ENCODE measurements at regions not wholly inside any gene's neighbourhood (a gene's known extent, or its start where the extent isn't known, plus 50 kb on each side); places are given as distances from the start of the nearest gene placed in this dataset.

GRCh38 chr7:96548664-96549063 lies 161.0 kb downstream of the SEM1 start:
- Histone ChIP-seq H3K4me1 (peaks cover 6% of the 10 kb centered on the region), H3K9me3 (no peaks in the 10 kb centered on the region), H3K27ac (no peak overlapping the region), H3K36me3 (no peaks in the 10 kb centered on the region), H3K27me3 (no peaks in the 10 kb centered on the region), H3K4me3 (no peak overlapping the region)
- TF ChIP-seq POLR2A (IDR thresholded peaks at IDR 0.05): no peak
- TF ChIP-seq EP300 (IDR thresholded peaks at IDR 0.05): no peak
- TF ChIP-seq POLR2AphosphoS5 (IDR thresholded peaks at IDR 0.05): no peak
- no peak for TF ChIP-seq CTCF (IDR thresholded peaks at IDR 0.05)
- no peak for DNase-seq (ENCODE audit: low spot score in 2 of 2)
- 72% methylated on average over 5 of the region's 5 CpGs for WGBS

GRCh38 chr7:96547371-96547811 lies 162.3 kb downstream of the SEM1 start:
- Histone ChIP-seq H3K36me3 (no peaks in the 10 kb centered on the region), H3K9me3 (no peaks in the 10 kb centered on the region), H3K27me3 (no peaks in the 10 kb centered on the region), H3K4me1 (peaks cover 6% of the 10 kb centered on the region), H3K27ac (no peak overlapping the region), H3K4me3 (no peak overlapping the region)
- TF ChIP-seq POLR2A (IDR thresholded peaks at IDR 0.05): no peak
- TF ChIP-seq EP300 (IDR thresholded peaks at IDR 0.05): no peak
- TF ChIP-seq CTCF (IDR thresholded peaks at IDR 0.05): no peak
- TF ChIP-seq POLR2AphosphoS5 (IDR thresholded peaks at IDR 0.05): no peak
- 54% methylated on average over 3 of the region's 3 CpGs for WGBS
- DNase-seq (ENCODE audit: low spot score in 2 of 2): no peak

- Histone ChIP-seq H3K9me3 (no peaks in the 10 kb centered on the region), H3K27me3 (no peaks in the 10 kb centered on the region), H3K27ac (no peak overlapping the region), H3K36me3 (no peaks in the 10 kb centered on the region), H3K4me3 (no peak overlapping the region), H3K4me1 (peaks cover 6% of the 10 kb centered on the region)
- TF ChIP-seq CTCF (IDR thresholded peaks at IDR 0.05) (no peak), POLR2A (IDR thresholded peaks at IDR 0.05) (no peak), EP300 (IDR thresholded peaks at IDR 0.05) (no peak), POLR2AphosphoS5 (IDR thresholded peaks at IDR 0.05) (no peak)
- no peak for DNase-seq (ENCODE audit: low spot score in 2 of 2)
- WGBS: 56% methylated on average over 2 of the region's 2 CpGs
These were observed 163.2 kb downstream of the SEM1 start for GRCh38 chr7:96546426-96546825.

- DNase-seq (ENCODE audit: low spot score in 2 of 2): no peak
These were observed 170.2 kb downstream of the SEM1 start for GRCh38 chr7:96539471-96539870.

GRCh38 chr7:96538632-96539031 lies 171.0 kb downstream of the SEM1 start:
- Histone ChIP-seq H3K4me3 (no peak overlapping the region), H3K27me3 (no peaks in the 10 kb centered on the region), H3K27ac (no peak overlapping the region), H3K4me1 (no peaks in the 10 kb centered on the region), H3K9me3 (no peaks in the 10 kb centered on the region), H3K36me3 (no peaks in the 10 kb centered on the region)
- no peak for DNase-seq (ENCODE audit: low spot score in 2 of 2)
- TF ChIP-seq CTCF (IDR thresholded peaks at IDR 0.05) (no peak), POLR2A (IDR thresholded peaks at IDR 0.05) (no peak), EP300 (IDR thresholded peaks at IDR 0.05) (no peak), POLR2AphosphoS5 (IDR thresholded peaks at IDR 0.05) (no peak)
- 57% methylated on average over 2 of the region's 2 CpGs for whole genome bisulfite sequencing

More at GRCh38 chr7:96539471-96539870, 170.2 kb downstream of the SEM1 start:
- no peaks in the 10 kb centered on the region for H3K4me1 ChIP-seq
- no peaks in the 10 kb centered on the region for H3K36me3 ChIP-seq
- H3K4me3 ChIP-seq: no peak overlapping the region
- H3K9me3 ChIP-seq: no peaks in the 10 kb centered on the region
- TF ChIP-seq POLR2A (IDR thresholded peaks at IDR 0.05) (no peak), EP300 (IDR thresholded peaks at IDR 0.05) (no peak), CTCF (IDR thresholded peaks at IDR 0.05) (no peak), POLR2AphosphoS5 (IDR thresholded peaks at IDR 0.05) (no peak)
- no peak overlapping the region for H3K27ac ChIP-seq
- WGBS: 89% methylated on average over 1 of the region's 1 CpG
- H3K27me3 ChIP-seq: no peaks in the 10 kb centered on the region

Data from suprapubic skin (tissue), 4 donors.